ENCODE measurements at regions not wholly inside any gene's neighbourhood (a gene's known extent, or its start where the extent isn't known, plus 50 kb on each side); places are given as distances from the start of the nearest gene placed in this dataset.

DNA sequence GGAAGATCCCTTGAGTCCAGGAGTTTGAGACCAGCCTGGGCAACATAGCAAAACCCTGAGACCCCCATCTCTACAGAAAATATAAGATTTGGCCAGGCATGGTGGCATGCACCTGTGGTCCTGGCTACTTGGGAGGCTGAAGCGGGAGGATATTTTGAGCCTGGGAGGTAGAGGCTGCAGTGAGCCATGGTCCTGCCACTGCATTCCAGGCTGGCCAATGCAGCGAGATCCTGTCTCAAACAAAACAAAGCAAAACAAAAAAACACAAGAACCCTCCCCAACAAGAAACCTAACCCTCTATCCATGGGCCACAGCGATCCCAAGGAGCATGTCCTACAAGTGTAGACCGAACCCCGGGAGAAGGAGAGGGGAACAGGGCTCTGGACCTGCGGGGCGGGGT is 133.3 kb downstream of the MGAT5B start:
- intact Hi-C loops (cut with DNase I): no loop called here
- ATAC-seq: no peak
- DNase-seq (ENCODE audit: missing footprints): no peak

DNA sequence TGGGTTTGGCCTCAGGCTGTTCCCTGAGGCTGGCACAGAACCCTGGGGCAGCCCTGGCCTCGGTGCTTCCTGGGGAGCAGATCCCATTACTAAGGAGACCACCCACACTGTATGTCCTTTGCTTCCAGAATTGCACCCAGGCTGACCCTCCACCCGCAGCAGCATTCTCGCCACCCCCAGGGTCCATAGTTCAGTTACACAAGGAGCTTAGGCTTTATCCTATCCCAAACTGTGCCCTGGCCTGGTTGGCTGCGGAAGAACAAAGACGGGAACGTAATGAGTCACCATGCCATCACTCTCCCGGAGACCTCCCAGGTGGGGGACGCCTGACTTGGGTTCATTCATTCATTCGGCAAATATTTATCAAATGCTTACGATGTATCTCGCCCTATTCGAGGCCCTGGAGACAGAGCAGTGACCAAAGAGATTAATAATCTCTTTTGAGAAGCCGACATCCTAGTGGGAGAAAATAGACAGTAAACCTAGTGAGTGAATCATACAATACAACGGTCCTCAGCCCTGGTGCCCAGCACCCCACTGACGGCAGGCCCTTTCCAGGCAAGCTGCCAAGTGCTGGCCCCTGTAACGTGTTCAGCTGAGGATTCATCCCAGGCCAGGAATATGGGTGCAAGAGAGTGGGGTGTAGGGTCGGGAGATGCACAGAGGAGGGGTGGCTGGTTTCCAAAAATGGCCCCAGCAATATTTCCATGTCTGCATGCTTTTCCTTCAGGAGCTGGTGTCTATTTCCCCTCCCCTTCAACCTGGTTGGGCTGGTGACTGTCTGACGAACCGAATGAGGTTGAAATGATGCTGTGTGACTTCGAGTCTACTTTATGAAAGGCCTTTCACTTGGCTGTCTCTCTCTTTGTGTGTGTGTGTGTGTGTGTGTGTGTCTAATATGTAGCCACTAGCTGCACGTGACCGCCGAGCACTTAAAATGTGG is 134.2 kb downstream of the MGAT5B start:
- no peak for ATAC-seq
- DNase-seq (ENCODE audit: missing footprints): no peak
- intact Hi-C loops (cut with DNase I): no loop called here

DNA sequence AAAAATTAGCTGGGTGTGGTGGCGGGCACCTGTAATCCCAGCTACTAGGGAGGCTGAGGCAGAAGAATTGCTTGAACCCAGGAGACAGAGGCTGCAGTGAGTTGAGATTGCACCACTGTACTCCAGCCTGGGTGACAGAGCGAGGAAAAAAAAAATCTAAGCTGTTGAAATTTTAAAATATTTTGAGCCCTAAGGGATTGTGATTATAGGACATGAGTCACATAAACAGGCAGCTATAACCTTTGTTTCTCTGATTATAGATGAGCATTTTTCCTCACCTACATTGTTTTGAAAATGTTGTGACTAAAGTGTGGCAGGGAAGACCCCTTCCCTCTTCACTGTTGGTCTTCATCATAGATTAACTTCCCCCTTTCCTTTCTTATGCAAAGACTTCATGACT is 135.5 kb downstream of the MGAT5B start:
- intact Hi-C loops (cut with DNase I): no loop called here
- ATAC-seq (no peak), DNase-seq (ENCODE audit: missing footprints) (no peak)

DNA sequence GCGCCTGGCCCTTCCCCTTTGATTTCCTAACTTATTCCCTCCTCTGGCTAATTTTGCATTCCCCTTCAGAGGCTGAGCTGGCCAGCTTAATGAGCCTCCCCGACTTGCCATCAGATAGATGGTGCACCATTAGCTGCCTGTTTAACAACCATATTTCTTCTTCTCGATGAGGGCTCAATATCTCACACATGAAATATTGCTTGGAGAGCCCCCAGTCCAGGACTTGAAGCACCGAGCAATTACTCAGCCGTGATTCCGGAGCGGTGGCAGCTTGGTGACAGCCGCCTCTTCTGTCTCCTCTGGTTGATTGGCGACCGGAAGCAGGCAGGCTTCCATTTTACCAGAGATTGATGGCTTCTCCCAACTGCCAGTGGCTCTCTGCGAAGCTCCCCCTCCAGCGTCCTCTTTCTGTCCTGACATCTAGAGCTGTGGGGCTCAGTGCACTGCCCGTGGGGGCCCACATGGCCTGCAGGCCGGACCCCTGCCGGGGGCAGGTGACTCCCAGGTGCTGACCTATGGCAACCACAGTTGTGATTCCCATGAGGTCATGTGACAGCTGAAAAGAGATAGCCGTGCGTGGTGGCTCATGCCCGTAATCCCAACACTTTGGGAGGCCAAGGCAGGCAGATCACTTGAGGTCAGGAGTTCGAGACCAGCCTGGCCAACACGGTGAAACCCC is 133.7 kb upstream of the SEC14L1 start:
- intact Hi-C loops (cut with DNase I): no loop called here
- DNase-seq (ENCODE audit: missing footprints) (no peak), ATAC-seq (no peak)

DNA sequence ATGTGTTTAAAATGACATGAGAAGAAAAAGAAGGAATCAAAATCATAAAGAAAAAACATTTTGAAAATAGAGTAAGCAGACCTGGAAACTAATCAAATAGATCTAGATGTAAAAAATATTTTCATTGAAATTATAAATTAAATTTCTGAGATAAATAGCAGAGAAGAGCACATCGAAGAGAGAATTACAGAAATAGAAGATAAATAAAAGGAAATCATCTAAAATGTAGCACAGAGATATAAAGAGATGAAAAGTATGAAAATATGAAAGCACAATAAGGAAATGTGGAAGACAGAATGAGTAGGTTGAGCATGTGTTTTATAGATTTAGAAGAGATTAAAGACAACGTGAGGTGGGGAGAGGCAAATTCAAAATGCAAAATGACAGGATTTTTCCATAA is 130.9 kb upstream of the SEC14L1 start:
- DNase-seq (ENCODE audit: missing footprints) (no peak), ATAC-seq (no peak)
- intact Hi-C loops (cut with DNase I): no loop called here

DNA sequence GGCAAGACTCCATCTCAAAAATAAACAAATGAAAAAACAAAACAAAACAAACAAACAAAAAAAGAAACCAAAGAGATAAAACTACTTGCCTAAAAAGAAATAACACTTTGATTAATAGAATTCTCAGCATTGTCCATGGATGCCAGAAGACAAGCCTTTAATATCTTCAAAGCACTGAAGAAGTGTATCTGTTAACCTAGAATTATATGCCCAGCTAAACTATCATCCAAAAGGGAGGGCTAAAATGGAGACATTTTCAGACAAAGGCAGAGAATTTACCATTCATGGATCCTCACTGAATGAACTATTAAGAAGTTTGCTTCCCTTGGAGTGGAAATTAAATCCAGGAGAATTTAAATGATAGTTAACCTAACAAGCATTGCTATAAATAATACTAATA is 130.1 kb upstream of the SEC14L1 start:
- ATAC-seq: no peak
- intact Hi-C loops (cut with DNase I): no loop called here

DNA sequence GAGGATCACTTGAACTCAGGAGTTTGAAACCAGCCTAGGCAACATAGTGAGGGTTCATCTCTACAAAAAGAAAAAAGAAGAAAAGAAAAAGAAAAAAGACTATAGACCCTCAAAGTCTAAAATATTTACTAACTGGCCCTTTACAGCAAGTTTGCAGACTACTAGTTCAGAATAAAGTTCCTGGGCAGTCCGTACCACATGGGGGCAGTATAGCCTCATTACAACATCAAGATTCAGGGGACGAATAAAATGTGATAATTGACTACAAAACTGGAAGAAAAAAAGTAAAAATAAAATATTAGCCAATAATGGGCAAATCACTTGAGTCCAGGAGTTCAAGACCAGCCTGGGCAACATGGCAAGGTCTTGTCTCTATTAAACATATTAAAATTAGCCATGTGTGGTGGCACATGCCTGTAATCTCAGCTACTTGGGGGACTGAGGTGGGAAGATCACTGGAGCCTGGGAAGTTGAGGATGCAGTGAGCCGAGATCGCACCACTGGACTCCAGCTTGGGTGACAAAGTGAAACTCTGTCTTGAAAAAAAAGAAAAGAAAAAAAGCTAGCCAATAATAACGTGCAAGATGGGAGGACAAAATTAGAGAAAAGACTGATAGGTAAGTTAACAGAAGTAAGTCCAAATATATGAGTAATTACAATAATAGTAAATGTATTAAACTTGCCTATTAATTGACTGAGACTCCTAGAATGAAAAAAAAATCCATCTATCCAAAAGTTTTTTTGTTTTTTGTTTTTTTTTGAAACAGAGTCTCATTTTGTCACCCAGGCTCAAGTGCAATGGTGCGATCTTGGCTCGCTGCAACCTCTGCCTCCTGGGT is 129.4 kb upstream of the SEC14L1 start:
- DNase-seq (ENCODE audit: missing footprints) (no peak), ATAC-seq (no peak)

More for the DNA sequence above, 130.1 kb upstream of the SEC14L1 start:
- DNase-seq (ENCODE audit: missing footprints): no peak

DNA sequence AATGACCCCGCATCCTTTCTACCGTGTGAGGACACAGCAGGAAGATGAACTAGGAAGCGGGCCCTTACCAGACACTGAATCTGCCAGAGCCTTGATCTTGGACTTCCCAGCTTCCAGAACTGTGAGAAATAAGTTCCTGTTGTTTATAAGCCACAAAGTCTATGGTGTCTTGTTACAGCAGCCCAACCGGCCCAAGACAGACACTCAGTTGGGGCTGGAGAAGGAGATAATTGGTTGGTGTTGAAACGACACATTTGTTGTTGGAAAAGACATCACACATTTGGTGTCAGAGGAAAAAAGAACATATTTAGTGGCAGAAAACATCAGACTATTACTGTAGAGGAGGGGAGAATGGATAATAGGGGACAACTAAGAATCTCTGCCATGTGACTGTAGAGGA is 122.3 kb upstream of the SEC14L1 start:
- intact Hi-C loops (cut with DNase I): no loop called here
- DNase-seq (ENCODE audit: missing footprints): no peak
- no peak for ATAC-seq

More for the DNA sequence above, 129.4 kb upstream of the SEC14L1 start:
- intact Hi-C loops (cut with DNase I): no loop called here

DNA sequence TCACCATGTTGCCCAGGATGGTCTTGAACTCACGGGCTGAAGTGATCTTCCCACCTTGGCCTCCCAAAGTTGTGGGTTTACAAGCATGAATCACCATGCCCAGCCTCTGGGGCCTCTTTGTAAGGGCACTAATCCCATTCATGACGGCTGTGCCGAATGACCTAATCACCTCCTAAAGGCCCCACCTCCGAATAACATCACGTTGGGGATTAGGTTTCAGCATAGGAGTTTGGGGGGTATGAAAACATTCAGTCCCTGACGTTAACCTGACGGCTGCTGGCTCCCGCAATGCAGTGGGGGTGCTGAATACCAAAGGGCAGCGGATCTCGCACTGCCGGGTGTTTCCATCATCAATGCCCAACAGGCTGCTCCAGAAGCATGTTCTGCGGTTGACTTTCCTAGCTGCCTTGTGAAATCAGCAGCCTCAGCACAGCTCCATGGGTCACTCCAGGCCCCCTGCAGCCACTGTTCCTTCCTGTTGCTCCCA is 120.8 kb upstream of the SEC14L1 start:
- intact Hi-C loops (cut with DNase I): no loop called here
- no peak for ATAC-seq
- no peak for DNase-seq (ENCODE audit: missing footprints)

DNA sequence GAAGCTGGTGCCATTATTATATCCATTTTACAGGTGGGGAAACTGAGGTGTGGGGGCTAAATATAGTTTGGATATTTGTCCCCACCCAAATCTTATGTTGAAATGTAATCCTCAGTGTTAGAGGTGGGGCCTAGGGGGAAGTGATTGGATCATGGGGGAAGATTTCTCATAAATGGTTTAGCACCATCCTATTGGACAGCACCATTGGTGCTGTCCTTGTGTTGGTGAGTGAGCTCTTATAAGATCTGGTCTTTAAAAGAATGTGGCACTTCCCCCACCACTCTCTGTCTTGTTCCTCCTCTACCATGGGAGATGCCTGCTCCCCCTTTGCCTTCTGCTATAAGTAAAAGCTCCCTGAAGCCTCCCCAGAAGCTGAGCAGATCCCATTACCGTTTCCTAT is 119.8 kb upstream of the SEC14L1 start:
- ATAC-seq: no peak
- intact Hi-C loops (cut with DNase I): no loop called here
- DNase-seq (ENCODE audit: missing footprints): no peak

DNA sequence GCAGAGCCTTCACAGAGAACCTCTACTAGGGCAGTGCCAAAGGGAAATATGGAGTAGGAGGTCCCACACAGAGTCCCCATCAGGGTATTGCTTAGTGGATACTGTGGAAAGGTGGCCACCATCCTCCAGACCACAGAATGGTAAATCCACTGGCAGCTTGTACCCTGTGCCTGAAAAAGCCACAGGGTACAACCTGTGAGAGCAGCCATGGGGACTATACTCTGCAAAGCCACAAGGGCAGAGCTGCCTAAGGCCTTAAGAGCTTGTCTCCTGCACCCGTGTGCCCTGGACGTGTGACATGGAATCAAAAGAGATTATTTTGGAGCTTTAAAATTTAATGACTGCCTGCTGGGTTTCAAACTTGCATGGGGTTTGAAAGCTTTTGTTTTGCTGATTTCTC is 118.0 kb upstream of the SEC14L1 start:
- no peak for DNase-seq (ENCODE audit: missing footprints)
- ATAC-seq: no peak
- intact Hi-C loops (cut with DNase I): no loop called here

DNA sequence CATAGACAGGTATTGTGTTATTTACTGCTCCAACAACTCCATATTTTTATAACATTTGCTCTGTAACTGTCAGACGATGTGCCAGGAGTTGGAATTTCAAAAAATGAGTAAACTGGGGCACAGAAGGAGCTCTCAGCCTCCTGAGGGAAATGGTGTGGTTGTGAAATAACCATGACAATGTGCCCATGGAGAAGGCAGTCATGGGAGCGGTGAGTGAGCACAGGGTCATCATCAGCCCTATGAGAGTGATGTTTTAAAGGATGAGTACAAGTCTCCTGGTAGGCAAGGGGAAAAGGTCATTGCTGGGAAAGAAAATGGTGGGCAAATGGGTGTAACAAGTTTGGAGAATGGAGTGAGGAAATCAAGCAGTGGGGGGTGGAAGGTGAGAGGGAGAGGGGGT is 115.0 kb upstream of the SEC14L1 start:
- intact Hi-C loops (cut with DNase I): no loop called here
- DNase-seq (ENCODE audit: missing footprints): no peak
- no peak for ATAC-seq

DNA sequence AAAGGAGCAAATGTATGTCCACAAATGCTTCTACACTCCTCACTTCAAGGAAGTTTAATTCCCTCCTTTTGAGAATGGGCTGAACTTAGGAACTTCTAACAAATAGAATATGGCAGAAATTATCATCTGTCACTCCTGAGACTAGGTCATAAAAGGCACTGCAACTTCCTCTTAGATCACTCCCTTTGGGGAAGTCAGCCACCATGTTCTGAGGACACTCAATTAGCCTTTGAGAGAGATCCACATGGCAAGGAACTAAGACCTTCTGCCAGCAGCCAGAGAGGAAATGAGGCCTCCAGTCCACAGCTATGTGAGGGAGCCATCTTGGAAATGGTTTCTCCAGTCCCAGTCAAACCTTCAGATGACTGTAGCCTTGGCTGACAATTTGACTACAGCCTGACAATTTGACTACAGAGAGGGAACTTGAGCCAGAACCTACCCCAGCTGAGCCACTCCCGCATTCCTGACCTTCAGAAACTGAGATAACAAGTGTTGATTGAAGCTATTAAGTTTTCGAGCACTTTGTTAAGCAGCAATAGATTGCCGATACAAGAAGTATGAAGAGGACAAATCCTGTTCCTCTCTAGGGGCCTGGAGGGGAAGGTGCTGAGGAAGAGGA is 113.4 kb upstream of the SEC14L1 start:
- ATAC-seq: no peak
- intact Hi-C loops (cut with DNase I): no loop called here
- no peak for DNase-seq (ENCODE audit: missing footprints)

DNA sequence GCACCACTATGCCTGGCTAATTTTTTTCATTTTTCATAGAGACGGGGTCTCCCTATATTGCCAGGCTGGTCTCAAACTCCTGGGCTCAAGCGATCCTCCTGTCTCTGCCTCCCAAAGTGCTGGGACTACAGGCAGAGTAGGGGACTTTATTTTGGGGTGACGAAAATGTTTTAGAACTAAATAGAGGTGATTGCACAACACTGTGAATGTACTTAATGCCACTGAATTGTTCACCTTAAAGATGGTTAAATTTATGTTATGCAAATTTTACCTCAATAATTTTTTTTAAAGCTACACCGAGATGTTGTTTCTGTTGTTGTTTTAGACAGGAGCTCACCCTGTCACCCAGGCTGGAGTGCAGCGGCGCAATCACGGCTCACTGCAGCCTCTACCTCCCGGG is 111.9 kb upstream of the SEC14L1 start:
- intact Hi-C loops (cut with DNase I): no loop called here
- no peak for DNase-seq (ENCODE audit: missing footprints)
- ATAC-seq: no peak

DNA sequence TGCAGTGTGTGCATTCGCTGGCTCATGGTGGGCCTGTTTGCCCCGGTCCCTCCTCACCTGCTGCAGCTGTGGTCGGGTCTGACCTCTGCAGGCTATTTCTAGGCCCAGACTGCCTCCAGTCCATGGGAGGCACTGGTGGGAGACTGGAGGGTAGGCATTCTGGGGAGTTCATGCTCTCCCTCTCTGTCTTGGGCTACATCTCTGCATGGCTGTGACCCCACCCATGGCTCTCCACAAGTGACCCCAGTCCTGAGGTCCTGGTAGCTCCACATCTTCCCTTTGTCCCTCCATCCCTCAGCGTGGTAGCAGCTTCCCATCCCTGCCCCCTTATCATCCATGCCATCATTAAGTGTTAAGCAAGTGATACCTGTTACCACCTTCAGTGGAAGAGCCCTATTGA is 107.8 kb upstream of the SEC14L1 start:
- DNase-seq (ENCODE audit: missing footprints) (no peak), ATAC-seq (no peak)
- intact Hi-C loops (cut with DNase I): no loop called here

DNA sequence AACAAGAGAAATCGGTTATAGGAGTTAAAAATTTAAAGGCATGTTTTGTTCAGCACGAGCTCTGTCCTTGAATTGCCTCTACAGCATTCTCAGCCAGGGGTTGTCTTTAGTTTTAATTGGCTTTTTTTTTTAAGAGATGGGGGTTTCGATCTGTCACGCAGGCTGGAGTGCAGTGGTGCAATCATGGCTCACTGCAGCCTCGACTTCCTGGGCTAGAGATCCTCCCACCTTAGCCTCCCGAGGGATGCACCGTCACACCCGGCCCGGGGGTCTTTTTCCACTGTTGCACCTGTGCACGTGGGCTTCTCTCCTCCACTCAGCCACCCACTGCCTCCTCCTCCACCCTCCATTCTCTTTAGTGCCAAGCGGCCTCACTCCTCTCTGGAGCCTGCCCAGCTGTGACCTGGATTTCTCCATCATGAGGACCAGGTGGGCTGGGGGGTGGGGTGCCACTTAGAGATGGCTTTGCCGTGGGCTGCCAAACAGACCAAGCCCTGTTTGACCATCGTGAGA is 106.8 kb upstream of the SEC14L1 start:
- DNase-seq (ENCODE audit: missing footprints) (no peak), ATAC-seq (no peak)
- intact Hi-C loops (cut with DNase I): no loop called here

DNA sequence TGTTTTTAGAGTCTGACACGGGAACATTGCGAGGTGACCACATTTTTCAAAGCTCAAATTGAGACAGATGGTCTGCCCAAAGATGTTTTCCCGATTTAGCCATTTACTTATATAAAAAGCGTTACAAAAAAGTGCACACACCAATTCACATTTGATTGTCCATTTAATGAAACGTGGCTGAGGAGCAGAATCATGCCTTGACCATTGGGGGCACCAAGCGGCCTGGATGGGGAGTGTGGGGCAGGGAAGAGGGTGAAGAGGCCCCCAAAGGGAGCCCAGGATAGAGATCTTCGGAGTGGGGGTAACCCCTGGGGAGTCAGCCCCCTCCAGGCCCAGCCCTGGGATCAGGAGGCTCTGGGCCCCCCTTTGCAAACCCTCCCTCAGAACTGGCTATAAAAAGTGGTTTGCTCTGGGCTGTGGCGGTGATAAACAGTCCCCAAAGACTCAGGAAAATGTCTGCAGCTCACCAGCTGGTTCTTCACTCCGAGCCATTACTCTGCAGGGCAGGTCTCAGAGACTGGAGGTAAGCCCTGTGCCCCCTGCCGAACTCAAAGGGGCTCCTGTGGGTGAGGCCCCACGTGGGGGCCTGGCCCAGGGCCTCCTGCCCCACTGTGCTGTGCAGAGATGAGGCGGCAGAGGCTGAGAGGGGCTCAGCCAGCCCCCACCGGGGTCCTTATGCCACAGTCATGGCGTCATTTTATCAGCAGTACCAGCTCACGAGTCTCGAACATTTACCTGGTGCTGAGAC is 105.9 kb upstream of the SEC14L1 start:
- DNase-seq (ENCODE audit: missing footprints) (no peak), ATAC-seq (no peak)
- intact Hi-C loops (cut with DNase I): no loop called here

DNA sequence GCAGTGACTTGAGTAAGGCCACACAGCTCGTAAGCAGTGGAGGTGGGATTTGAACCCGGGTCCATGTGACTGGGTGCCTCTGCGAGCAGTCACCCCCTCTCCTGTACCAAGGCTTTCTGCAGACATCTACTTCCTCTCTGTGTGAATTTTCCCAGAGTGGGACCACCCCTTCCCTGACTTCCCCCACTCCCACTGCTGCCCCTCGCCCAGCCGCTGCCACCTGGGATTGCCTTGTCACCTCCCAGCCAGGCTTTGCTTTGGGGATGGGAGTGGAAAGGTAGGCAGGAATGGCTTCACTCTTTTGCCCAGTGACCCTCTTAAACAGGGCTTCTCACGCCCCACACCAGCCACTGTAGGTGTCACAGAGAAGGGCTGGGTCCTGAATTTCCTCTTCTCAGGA is 105.2 kb upstream of the SEC14L1 start:
- DNase-seq (ENCODE audit: missing footprints) (no peak), ATAC-seq (no peak)
- intact Hi-C loops (cut with DNase I): no loop called here

Data from Right ventricle myocardium inferior (tissue), 1 donor.